Tibial nerve (tissue), 4 donors: ENCODE measurements at regions not wholly inside any gene's neighbourhood (a gene's known extent, or its start where the extent isn't known, plus 50 kb on each side); places are given as distances from the start of the nearest gene placed in this dataset.

Source experiments
- DNase-seq, 2 donors: peaks; one replicate each; pipeline ENCODE4 v3.0.0-alpha.2; 2019; ENCODE audit warnings: low spot score in 2 of 2
- H3K27ac ChIP-seq, 4 donors: fragments of 200-600 bp; sonication (generic) in 3 of 4; one replicate each; pipeline ENCODE4 v1.5.1; 2017 to 2019; ENCODE audit warnings: mild to moderate bottlenecking in 1 of 4
- H3K27me3 ChIP-seq, 2 donors: fragments of 200-600 bp; sonication (generic) in 1 of 2; one replicate each; pipeline versions ENCODE4 v1.5.1 to v1.6.0; 2017 to 2019
- H3K36me3 ChIP-seq, 3 donors: fragments of 200-600 bp; sonication (generic); one replicate each; pipeline ENCODE4 v1.5.1; 2018 to 2019
- H3K4me1 ChIP-seq, 4 donors: fragments of 200-600 bp; sonication (generic) in 3 of 4; one replicate each; pipeline ENCODE4 v1.5.1; 2017 to 2019
- H3K4me3 ChIP-seq, 4 donors: fragments of 200-600 bp; sonication (generic) in 3 of 4; one replicate each; pipeline ENCODE4 v1.5.1; 2017 to 2019; ENCODE audit warnings: mild to moderate bottlenecking in 1 of 4, moderate library complexity in 1 of 4
- H3K9me3 ChIP-seq, 4 donors: fragments of 200-600 bp; sonication (generic) in 3 of 4; one replicate each; pipeline ENCODE4 v1.5.1; 2017 to 2019
- EP300 ChIP-seq, 2 donors: sonication (generic); formaldehyde crosslinking; IDR thresholded peaks; one replicate each; pipeline ENCODE4 v1.6.1; 2017; ENCODE audit warnings: antibody characterized with exemption in 2 of 2, mild to moderate bottlenecking in 1 of 2
- POLR2A ChIP-seq, 2 donors: fragments of 450-650 bp; IDR thresholded peaks; one replicate each; pipeline ENCODE4 v1.6.1; 2017; ENCODE audit warnings: antibody characterized with exemption in 2 of 2, mild to moderate bottlenecking in 2 of 2, moderate library complexity in 2 of 2
- WGBS, 2 donors: methylation state at CpG; one replicate each; pipeline ENCODE4 v1.1.5; 2018; 5-methylcytosine and 5-hydroxymethylcytosine counted together
- TF ChIP-seq, protein P1 (sequence below), 5 experiments: fragments of 200-600 bp in 3 of 5; fragments of 450-650 bp in 2 of 5; sonication (generic) in 3 of 5; IDR thresholded peaks; one replicate each; pipeline ENCODE4 v1.5.1; 2016 to 2019; ENCODE audit warnings: antibody characterized with exemption in 5 of 5, mild to moderate bottlenecking in 3 of 5, moderate library complexity in 2 of 5

DNA sequence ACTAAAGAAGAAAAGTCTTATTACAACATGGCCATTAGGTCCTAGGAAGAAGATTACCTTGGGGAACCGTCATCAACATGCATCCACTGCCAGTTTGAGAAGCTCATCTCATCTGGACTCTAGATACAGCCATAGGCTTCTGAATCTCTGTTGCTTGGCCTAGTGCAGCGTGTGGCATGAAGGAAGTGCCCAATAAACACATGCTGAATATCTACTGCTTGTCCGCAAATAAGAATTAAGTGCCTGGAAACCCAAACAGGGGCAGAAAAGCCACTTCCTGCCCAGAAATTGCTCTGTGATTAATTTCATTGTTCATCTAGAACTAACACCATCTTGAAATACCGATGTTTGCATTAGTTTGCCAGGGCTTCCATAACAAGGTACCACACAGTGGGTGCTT is 241.1 kb upstream of the KLF3 start:
- no peaks in the 10 kb centered on the region for H3K4me1 ChIP-seq
- no peak overlapping the region for H3K27ac ChIP-seq
- no peak for DNase-seq
- WGBS, 2 donors: 93 to 96% methylated on average over 4 of the region's 4 CpGs
- TF ChIP-seq, protein P1, sequence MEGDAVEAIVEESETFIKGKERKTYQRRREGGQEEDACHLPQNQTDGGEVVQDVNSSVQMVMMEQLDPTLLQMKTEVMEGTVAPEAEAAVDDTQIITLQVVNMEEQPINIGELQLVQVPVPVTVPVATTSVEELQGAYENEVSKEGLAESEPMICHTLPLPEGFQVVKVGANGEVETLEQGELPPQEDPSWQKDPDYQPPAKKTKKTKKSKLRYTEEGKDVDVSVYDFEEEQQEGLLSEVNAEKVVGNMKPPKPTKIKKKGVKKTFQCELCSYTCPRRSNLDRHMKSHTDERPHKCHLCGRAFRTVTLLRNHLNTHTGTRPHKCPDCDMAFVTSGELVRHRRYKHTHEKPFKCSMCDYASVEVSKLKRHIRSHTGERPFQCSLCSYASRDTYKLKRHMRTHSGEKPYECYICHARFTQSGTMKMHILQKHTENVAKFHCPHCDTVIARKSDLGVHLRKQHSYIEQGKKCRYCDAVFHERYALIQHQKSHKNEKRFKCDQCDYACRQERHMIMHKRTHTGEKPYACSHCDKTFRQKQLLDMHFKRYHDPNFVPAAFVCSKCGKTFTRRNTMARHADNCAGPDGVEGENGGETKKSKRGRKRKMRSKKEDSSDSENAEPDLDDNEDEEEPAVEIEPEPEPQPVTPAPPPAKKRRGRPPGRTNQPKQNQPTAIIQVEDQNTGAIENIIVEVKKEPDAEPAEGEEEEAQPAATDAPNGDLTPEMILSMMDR (IDR thresholded peaks at IDR 0.05): no peak
- TF ChIP-seq EP300 (IDR thresholded peaks at IDR 0.05): no peak
- TF ChIP-seq POLR2A (IDR thresholded peaks at IDR 0.05): no peak
- H3K36me3 ChIP-seq: no peaks in the 10 kb centered on the region
- H3K9me3 ChIP-seq: no peaks in the 10 kb centered on the region
- H3K27me3 ChIP-seq: no peaks in the 10 kb centered on the region
- H3K4me3 ChIP-seq: no peak overlapping the region

DNA sequence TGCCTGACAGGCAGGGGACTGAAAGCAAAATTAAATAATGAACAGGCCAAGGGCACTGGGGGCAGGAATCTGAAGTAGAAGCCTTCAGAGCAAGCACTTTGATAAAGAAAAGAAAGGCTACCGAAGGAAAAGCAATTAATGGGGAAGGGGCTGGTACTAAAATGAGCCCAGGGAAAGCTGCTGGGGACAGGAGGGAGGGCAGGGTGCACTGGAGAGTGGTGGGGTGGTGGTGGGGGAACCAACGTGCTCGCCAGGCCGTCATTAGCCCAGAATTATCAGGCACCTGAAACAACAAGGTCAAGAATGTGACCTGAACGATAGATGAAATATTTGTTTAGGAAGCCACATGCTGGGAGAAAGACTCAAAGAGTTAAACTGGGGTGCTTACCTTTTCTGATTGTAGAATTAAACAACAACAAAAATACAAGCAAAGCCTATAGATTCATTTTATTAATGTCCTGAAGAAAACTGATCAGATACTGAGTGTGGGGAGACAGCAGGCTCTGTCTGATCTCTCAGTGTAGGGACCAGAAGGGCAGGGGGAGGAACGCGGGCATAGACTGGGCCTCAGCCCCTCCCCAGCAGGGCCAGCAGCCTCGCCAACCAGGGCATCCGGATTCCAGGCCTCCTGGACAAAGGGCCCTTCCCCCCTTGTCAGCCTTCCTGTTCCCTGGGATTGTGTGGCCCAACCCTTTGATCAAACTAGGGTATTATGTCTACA is 239.7 kb upstream of the KLF3 start:
- H3K36me3 ChIP-seq: no peaks in the 10 kb centered on the region
- H3K4me3 ChIP-seq: no peak overlapping the region
- no peaks in the 10 kb centered on the region for H3K9me3 ChIP-seq
- 42 to 53% methylated on average over 9 of the region's 9 CpGs for WGBS, 2 donors
- TF ChIP-seq POLR2A (IDR thresholded peaks at IDR 0.05) (no peak), EP300 (IDR thresholded peaks at IDR 0.05) (no peak)
- TF ChIP-seq, protein P1 (IDR thresholded peaks at IDR 0.05): no peak
- no peaks in the 10 kb centered on the region for H3K27me3 ChIP-seq
- no peaks in the 10 kb centered on the region for H3K4me1 ChIP-seq
- DNase-seq: no peak
- H3K27ac ChIP-seq: no peak overlapping the region

GRCh38 chr4:38426532-38426931 is 237.5 kb upstream of the KLF3 start:
- DNase-seq: no peak
- Histone ChIP-seq H3K36me3 (no peaks in the 10 kb centered on the region), H3K27me3 (no peaks in the 10 kb centered on the region), H3K4me3 (no peak overlapping the region), H3K27ac (no peak overlapping the region), H3K9me3 (no peaks in the 10 kb centered on the region), H3K4me1 (no peaks in the 10 kb centered on the region)
- TF ChIP-seq POLR2A (IDR thresholded peaks at IDR 0.05) (no peak), EP300 (IDR thresholded peaks at IDR 0.05) (no peak)
- TF ChIP-seq, protein P1 (IDR thresholded peaks at IDR 0.05): no peak

DNA sequence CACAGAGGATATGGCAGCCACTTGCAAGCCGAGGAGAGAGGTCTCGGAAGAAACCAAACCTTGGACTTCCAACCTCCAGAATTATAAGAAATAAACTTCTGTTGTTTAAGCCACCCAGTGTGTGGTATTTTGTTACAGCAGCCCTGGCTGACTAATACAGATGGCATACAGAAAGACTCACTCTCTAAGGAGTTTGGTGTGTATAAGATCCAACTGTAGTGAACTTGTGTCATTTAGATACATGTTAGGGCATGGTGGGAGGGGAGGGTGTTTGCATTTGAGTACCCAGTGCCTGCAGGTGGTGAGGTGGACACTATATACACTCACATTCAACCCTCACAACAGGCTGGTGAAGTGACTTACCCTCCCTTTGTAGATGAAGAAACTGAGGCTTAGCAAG is 233.2 kb upstream of the KLF3 start:
- TF ChIP-seq, protein P1 (IDR thresholded peaks at IDR 0.05): no peak
- TF ChIP-seq POLR2A (IDR thresholded peaks at IDR 0.05) (no peak), EP300 (IDR thresholded peaks at IDR 0.05) (no peak)
- no peaks in the 10 kb centered on the region for H3K27me3 ChIP-seq
- WGBS, 2 donors: 86 to 89% methylated on average over 2 of the region's 2 CpGs

GRCh38 chr4:38442073-38442788 is 221.8 kb upstream of the KLF3 start:
- WGBS, 2 donors: 84 to 87% methylated on average over 5 of the region's 5 CpGs
- Histone ChIP-seq H3K9me3 (peaks cover 0 to 44% (median 4%) of the 10 kb centered on the region in 4 donors), H3K27ac (no peak overlapping the region), H3K4me3 (no peak overlapping the region), H3K36me3 (no peaks in the 10 kb centered on the region), H3K4me1 (no peaks in the 10 kb centered on the region), H3K27me3 (no peaks in the 10 kb centered on the region)
- DNase-seq: no peak
- no peak for TF ChIP-seq POLR2A (IDR thresholded peaks at IDR 0.05)

More for the DNA sequence above, 233.2 kb upstream of the KLF3 start:
- Histone ChIP-seq H3K4me3 (no peak overlapping the region), H3K9me3 (peaks cover 0 to 10% (median 0%) of the 10 kb centered on the region in 4 donors), H3K36me3 (no peaks in the 10 kb centered on the region), H3K4me1 (no peaks in the 10 kb centered on the region), H3K27ac (no peak overlapping the region)
- no peak for DNase-seq
